ENCODE measurements at regions not wholly inside any gene's neighbourhood (a gene's known extent, or its start where the extent isn't known, plus 50 kb on each side); places are given as distances from the start of the nearest gene placed in this dataset.

DNA sequence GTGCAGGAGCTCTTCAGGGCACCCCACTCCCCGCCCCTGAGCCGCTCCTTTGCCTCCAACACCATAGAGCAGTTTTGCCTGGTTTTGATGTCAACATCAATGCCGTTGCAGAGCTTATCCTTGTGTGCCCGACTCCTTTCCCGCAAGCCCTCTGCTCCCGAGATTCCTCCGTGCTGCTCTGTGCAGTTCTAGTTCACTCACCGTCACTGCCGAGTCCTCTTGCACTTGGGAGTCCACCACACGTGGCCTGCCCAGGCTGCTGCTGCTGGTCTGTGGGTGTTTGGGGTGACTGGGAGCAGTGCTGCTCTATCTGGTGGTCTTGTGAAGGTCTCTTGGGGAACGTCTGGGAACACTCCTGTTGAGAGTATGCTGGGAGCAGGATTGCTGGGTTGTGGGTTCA, 63.8 kb upstream of the ANO1 start:
- no peak for TF ChIP-seq POLR2A (IDR thresholded peaks at IDR 0.05)
- TF ChIP-seq, protein P1, sequence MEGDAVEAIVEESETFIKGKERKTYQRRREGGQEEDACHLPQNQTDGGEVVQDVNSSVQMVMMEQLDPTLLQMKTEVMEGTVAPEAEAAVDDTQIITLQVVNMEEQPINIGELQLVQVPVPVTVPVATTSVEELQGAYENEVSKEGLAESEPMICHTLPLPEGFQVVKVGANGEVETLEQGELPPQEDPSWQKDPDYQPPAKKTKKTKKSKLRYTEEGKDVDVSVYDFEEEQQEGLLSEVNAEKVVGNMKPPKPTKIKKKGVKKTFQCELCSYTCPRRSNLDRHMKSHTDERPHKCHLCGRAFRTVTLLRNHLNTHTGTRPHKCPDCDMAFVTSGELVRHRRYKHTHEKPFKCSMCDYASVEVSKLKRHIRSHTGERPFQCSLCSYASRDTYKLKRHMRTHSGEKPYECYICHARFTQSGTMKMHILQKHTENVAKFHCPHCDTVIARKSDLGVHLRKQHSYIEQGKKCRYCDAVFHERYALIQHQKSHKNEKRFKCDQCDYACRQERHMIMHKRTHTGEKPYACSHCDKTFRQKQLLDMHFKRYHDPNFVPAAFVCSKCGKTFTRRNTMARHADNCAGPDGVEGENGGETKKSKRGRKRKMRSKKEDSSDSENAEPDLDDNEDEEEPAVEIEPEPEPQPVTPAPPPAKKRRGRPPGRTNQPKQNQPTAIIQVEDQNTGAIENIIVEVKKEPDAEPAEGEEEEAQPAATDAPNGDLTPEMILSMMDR (IDR thresholded peaks at IDR 0.05 in 8 of 11, conservative IDR thresholded peaks at IDR 0.05 in 3 of 11): no peak
- no peak for TF ChIP-seq POLR2AphosphoS5 (IDR thresholded peaks at IDR 0.05)

Measured in spleen (tissue), 7 donors.